AG09319 (cell line): ENCODE measurements at regions not wholly inside any gene's neighbourhood (a gene's known extent, or its start where the extent isn't known, plus 50 kb on each side); places are given as distances from the start of the nearest gene placed in this dataset.

Experiments used
- DNase-seq: peaks from one replicate; pipeline ENCODE4 v3.0.0-alpha.2; 2010; ENCODE audit warnings: low read depth; ENCODE audit errors: extremely low read depth
- TF ChIP-seq, protein P1 (sequence below): IDR thresholded peaks from 2 replicates; pipeline ENCODE4 v1.5.1; 2011; ENCODE audit warnings: low read depth, mild to moderate bottlenecking, inconsistent platforms, low read length, moderate library complexity

DNA sequence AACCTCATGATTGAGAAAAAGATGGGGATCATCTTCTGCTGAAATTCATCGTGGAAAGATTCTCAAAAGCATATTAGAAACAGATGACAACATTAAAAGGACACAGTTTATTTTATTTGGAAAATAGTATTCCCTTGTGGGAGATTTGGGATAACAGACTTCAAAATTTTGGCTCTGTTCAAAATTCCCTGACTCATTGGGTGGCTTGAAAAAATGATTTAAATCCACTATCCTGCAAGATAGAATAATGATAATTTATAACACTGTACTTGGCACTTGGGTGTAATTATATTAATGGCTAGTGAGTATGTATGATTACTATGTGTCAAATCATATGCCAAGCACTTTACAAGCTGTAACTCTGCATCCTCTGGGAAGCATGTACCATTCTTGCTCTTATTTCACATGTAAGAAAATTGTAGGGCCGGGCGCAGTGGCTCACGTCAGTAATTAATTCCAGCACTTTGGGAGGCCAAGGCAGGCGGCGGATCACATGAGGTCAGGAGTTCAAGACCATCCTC lies 128.8 kb downstream of the LMNTD1 start:
- TF ChIP-seq, protein P1, sequence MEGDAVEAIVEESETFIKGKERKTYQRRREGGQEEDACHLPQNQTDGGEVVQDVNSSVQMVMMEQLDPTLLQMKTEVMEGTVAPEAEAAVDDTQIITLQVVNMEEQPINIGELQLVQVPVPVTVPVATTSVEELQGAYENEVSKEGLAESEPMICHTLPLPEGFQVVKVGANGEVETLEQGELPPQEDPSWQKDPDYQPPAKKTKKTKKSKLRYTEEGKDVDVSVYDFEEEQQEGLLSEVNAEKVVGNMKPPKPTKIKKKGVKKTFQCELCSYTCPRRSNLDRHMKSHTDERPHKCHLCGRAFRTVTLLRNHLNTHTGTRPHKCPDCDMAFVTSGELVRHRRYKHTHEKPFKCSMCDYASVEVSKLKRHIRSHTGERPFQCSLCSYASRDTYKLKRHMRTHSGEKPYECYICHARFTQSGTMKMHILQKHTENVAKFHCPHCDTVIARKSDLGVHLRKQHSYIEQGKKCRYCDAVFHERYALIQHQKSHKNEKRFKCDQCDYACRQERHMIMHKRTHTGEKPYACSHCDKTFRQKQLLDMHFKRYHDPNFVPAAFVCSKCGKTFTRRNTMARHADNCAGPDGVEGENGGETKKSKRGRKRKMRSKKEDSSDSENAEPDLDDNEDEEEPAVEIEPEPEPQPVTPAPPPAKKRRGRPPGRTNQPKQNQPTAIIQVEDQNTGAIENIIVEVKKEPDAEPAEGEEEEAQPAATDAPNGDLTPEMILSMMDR = no peak
- DNase-seq = no peak

DNA sequence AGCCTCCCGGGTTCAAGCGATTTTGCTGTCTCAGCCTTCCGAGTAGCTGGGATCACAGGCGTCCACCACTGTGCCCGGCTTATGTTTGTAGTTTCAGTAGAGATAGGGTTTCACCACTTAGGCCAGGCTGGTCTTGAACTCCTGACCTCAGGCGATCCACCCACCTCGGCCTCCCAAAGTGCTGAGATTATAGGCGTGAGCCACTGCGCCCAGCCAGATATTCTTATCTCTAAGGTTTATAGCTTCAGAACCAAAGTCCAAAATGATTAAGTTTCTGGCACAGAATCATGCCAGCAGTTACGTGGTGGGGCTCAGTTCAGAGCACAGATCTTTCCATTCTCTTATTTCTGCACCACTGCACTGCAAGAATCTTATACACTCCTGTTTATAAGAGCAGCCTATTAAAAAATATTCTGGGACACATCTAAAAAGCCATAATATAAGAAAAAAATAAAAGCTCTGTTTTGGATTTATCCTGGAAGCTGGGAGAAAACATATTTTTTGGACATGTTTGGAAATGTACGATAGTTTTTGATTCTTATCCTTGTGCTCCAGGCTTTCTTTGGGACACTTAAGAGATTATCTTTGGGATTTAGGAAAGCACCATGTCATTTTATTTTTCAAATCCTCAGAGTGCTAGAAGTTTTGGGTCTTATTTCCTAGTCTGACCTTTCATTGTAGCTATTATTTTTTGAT lies 129.6 kb downstream of the LMNTD1 start:
- TF ChIP-seq, protein P1 = no peak
- no peak for DNase-seq

DNA sequence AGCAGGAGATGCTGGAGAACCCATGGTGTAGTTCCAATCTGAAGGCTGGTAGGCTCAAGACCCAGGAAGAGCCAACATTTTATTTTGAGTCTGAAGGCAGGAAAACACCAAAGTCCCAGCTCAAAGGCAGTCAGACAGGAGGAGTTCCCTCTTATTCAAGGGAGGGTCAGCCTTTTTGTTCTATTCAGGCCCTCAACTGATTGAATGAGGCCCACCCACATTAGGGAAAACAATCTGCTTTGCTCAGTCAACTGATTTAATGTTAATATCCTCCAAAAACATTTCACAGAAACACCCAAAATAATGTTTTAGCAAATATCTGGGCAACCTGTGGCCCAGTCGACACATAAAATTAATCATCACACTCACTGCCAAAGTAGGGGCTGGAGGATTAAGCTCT lies 130.8 kb downstream of the LMNTD1 start:
- no peak for DNase-seq
- TF ChIP-seq, protein P1 = no peak

DNA sequence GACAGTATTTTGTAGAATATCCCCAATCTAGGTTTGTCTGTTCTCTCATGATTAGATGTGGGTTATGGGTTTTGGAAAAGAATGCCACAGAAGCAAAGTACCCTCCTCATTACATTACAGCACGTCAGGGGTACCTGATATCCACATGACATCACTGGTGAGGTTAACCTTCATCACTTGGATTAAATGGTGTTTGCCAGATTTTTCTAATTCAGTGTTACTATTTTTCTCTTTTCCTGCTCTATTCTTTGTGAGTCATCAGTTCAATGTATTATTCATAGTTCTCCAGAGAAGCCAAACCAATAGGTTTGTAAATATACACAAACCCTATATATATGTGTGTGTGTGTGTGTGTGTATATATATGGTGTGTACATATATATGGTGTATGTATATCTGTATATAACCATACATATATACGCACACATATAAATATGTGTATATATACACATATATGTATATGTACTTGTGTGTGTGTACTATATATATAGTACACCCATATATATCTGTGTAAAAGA lies 131.4 kb downstream of the LMNTD1 start:
- TF ChIP-seq, protein P1 = no peak
- DNase-seq = no peak

DNA sequence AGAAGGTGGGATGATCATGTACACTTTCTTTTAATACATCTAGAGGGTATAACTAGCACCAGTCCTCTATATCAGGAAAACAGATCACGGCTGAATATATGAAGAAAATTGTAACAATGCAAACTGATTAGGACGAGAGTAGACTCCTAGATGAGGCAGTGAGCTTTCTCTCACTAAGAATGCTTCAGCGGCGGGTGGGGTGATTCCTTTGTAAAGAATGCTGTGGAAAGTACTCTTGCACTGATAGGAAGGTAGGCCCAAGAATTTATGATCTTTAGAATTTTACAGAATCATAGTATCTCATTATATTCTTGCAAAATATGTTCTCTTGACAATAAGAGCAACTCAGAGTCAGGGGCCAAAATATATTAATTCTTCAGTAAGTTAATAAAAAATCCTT lies 133.0 kb downstream of the LMNTD1 start:
- TF ChIP-seq, protein P1 = no peak
- DNase-seq = no peak

DNA sequence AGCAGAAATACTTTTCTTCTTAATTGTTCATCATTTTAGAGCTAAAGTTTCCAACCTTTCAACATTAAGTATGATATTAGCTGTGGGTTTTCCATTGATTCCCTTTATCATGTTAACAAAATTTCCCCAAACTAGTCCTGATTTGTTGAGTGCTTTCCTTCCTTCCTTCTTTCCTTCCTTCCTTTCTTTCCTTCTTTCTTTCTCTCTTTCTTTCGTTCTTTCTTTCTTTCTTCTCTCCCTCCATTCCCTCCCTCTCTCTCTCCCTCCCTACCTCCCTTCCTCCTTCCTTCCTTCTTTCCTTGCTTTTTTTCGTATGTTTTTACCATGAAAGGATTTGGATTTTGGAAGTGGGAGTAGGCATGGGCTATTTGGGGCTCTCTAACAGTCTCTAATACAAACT lies 133.5 kb downstream of the LMNTD1 start:
- TF ChIP-seq, protein P1 = no peak
- no peak for DNase-seq

DNA sequence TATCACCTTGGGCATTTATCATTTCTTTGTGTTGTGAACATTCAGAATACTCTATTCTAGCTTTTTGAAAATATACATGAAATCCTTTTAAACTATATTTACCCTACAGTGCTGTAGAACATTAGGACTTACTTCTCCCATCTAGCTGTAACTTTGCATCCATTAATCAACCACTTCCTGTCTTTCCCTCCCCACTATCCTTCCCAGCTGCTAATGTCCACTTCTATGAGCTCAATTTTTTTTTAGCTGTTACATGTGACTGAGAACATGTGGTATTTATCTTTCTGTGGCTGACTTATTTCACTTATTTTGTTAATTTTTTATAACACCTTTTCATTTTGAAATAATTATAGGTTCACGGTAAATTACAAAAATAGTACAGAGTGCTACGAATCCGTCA lies 136.0 kb downstream of the LMNTD1 start:
- TF ChIP-seq, protein P1 = no peak
- DNase-seq = no peak
